ENCODE measurements at regions not wholly inside any gene's neighbourhood (a gene's known extent, or its start where the extent isn't known, plus 50 kb on each side); places are given as distances from the start of the nearest gene placed in this dataset.
"Not testable (repeated sequence)": the region's sequence is repeated elsewhere in the genome, so short reads cannot be mapped to it uniquely, and the experiment has no call there.

- H3K27me3 ChIP-seq (ENCODE audit: control insufficient read depth in 3 of 3, insufficient read depth in 3 of 3, low read length in 3 of 3); H3K36me3 ChIP-seq (ENCODE audit: control insufficient read depth in 3 of 3, insufficient read depth in 3 of 3, low read length in 3 of 3); H3K27ac ChIP-seq (ENCODE audit: low read depth, low read length); H3K4me1 ChIP-seq (ENCODE audit: control insufficient read depth in 3 of 3, insufficient read depth in 3 of 3, low read length in 3 of 3); H3K4me3 ChIP-seq (ENCODE audit: low read length in 3 of 3); H3K9me3 ChIP-seq (ENCODE audit: control insufficient read depth in 3 of 3, low read length in 3 of 3); H3K9ac ChIP-seq (ENCODE audit: low read depth in 1 of 3, low read length in 3 of 3): not testable (repeated sequence)
Observed at GRCh38 chr10:121382029-121382520, 216.2 kb downstream of the FGFR2 start.

DNA sequence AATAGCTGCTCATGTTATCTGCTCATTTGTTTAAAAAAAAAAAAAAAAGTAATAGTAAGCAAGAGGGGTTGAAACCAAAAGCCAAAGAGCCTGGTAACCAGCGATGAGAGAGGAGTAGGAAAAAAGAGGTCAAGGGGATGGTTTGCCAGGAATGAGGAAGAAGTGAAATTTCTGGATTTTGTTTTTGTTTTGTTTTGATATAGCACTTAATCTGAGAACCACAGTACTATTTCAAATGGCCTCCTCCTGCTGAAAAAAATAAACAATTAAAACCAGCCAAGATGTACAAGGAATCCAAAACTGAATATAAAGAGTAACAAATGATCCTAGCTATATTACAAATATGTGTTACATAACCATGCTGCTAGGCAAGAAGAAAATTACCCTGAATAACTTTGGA, 213.1 kb downstream of the FGFR2 start:
- Histone ChIP-seq H3K4me3 (ENCODE audit: low read length in 3 of 3) (no peak overlapping the region), H3K9me3 (ENCODE audit: control insufficient read depth in 3 of 3, low read length in 3 of 3) (no peaks in the 10 kb centered on the region), H3K36me3 (ENCODE audit: control insufficient read depth in 3 of 3, insufficient read depth in 3 of 3, low read length in 3 of 3) (no peaks in the 10 kb centered on the region), H3K4me1 (ENCODE audit: control insufficient read depth in 3 of 3, insufficient read depth in 3 of 3, low read length in 3 of 3) (no peaks in the 10 kb centered on the region), H3K27me3 (ENCODE audit: control insufficient read depth in 3 of 3, insufficient read depth in 3 of 3, low read length in 3 of 3) (no peaks in the 10 kb centered on the region), H3K27ac (ENCODE audit: low read depth, low read length) (no peak overlapping the region), H3K9ac (ENCODE audit: low read depth in 1 of 3, low read length in 3 of 3) (no peak overlapping the region)

GRCh38 chr10:121392657-121393056, 205.6 kb downstream of the FGFR2 start:
- no peak overlapping the region for H3K27ac ChIP-seq (ENCODE audit: low read depth, low read length)
- no peak overlapping the region for H3K9ac ChIP-seq (ENCODE audit: low read depth in 1 of 3, low read length in 3 of 3)
- no peaks in the 10 kb centered on the region for H3K4me1 ChIP-seq (ENCODE audit: control insufficient read depth in 3 of 3, insufficient read depth in 3 of 3, low read length in 3 of 3)
- peaks cover 0 to 3% (median 0%) of the 10 kb centered on the region in 3 donors for H3K9me3 ChIP-seq (ENCODE audit: control insufficient read depth in 3 of 3, low read length in 3 of 3)
- peaks cover 0 to 5% (median 0%) of the 10 kb centered on the region in 3 donors for H3K27me3 ChIP-seq (ENCODE audit: control insufficient read depth in 3 of 3, insufficient read depth in 3 of 3, low read length in 3 of 3)
- no peaks in the 10 kb centered on the region for H3K36me3 ChIP-seq (ENCODE audit: control insufficient read depth in 3 of 3, insufficient read depth in 3 of 3, low read length in 3 of 3)
- H3K4me3 ChIP-seq (ENCODE audit: low read length in 3 of 3): no peak overlapping the region

DNA sequence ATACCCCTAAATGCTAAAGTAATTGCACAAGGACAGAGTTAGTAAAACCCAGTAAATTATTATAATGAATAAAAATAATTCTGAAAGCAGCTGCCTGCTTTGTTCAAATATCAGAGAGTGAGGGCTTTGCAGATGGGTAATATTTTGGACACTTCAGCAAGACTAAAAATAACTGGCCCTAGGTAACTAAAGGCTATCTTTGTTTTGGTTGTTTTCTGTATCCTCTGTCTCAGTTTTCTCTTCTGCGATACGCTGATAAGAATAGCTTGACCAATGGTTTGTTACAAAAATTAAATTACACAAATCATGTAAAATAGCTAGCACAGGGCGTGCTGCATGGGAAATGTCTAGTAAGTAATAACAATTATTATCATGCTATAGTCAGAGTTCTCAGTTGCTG, 204.7 kb downstream of the FGFR2 start:
- Histone ChIP-seq H3K9me3 (ENCODE audit: control insufficient read depth in 3 of 3, low read length in 3 of 3) (peaks cover 0 to 3% (median 0%) of the 10 kb centered on the region in 3 donors), H3K4me3 (ENCODE audit: low read length in 3 of 3) (no peak overlapping the region), H3K36me3 (ENCODE audit: control insufficient read depth in 3 of 3, insufficient read depth in 3 of 3, low read length in 3 of 3) (no peaks in the 10 kb centered on the region), H3K9ac (ENCODE audit: low read depth in 1 of 3, low read length in 3 of 3) (no peak overlapping the region), H3K4me1 (ENCODE audit: control insufficient read depth in 3 of 3, insufficient read depth in 3 of 3, low read length in 3 of 3) (no peaks in the 10 kb centered on the region), H3K27me3 (ENCODE audit: control insufficient read depth in 3 of 3, insufficient read depth in 3 of 3, low read length in 3 of 3) (peaks cover 0 to 5% (median 0%) of the 10 kb centered on the region in 3 donors), H3K27ac (ENCODE audit: low read depth, low read length) (no peak overlapping the region)

DNA sequence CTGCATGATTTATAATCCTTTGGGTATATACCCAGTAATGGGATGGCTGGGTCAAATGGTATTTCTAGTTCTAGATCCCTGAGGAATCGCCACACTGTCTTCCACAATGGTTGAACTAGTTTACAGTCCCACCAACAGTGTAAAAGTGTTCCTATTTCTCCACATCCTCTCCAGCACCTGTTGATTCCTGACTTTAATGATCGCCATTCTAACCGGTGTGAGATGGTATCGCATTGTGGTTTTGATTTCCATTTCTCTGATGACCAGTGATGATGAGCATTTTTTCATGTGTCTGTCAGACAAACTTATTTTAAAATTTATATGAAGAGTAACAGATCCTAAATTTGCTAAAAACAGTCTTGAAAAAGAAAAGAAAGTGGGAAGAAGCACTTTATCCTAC, 197.7 kb downstream of the FGFR2 start:
- H3K27me3 ChIP-seq (ENCODE audit: control insufficient read depth in 3 of 3, insufficient read depth in 3 of 3, low read length in 3 of 3); H3K36me3 ChIP-seq (ENCODE audit: control insufficient read depth in 3 of 3, insufficient read depth in 3 of 3, low read length in 3 of 3); H3K4me1 ChIP-seq (ENCODE audit: control insufficient read depth in 3 of 3, insufficient read depth in 3 of 3, low read length in 3 of 3); H3K9me3 ChIP-seq (ENCODE audit: control insufficient read depth in 3 of 3, low read length in 3 of 3); H3K27ac ChIP-seq (ENCODE audit: low read depth, low read length); H3K9ac ChIP-seq (ENCODE audit: low read depth in 1 of 3, low read length in 3 of 3); H3K4me3 ChIP-seq (ENCODE audit: low read length in 3 of 3): not testable (repeated sequence)

GRCh38 chr10:121403527-121403926, 194.7 kb downstream of the FGFR2 start:
- Histone ChIP-seq H3K4me1 (ENCODE audit: control insufficient read depth in 3 of 3, insufficient read depth in 3 of 3, low read length in 3 of 3) (no peaks in the 10 kb centered on the region), H3K9ac (ENCODE audit: low read depth in 1 of 3, low read length in 3 of 3) (no peak overlapping the region), H3K9me3 (ENCODE audit: control insufficient read depth in 3 of 3, low read length in 3 of 3) (no peaks in the 10 kb centered on the region), H3K27ac (ENCODE audit: low read depth, low read length) (no peak overlapping the region), H3K4me3 (ENCODE audit: low read length in 3 of 3) (no peak overlapping the region), H3K36me3 (ENCODE audit: control insufficient read depth in 3 of 3, insufficient read depth in 3 of 3, low read length in 3 of 3) (no peaks in the 10 kb centered on the region), H3K27me3 (ENCODE audit: control insufficient read depth in 3 of 3, insufficient read depth in 3 of 3, low read length in 3 of 3) (no peaks in the 10 kb centered on the region)

GRCh38 chr10:121404611-121405010, 193.6 kb downstream of the FGFR2 start:
- no peaks in the 10 kb centered on the region for H3K4me1 ChIP-seq (ENCODE audit: control insufficient read depth in 3 of 3, insufficient read depth in 3 of 3, low read length in 3 of 3)
- no peak overlapping the region for H3K9ac ChIP-seq (ENCODE audit: low read depth in 1 of 3, low read length in 3 of 3)
- H3K9me3 ChIP-seq (ENCODE audit: control insufficient read depth in 3 of 3, low read length in 3 of 3): no peaks in the 10 kb centered on the region
- no peaks in the 10 kb centered on the region for H3K36me3 ChIP-seq (ENCODE audit: control insufficient read depth in 3 of 3, insufficient read depth in 3 of 3, low read length in 3 of 3)
- H3K27ac ChIP-seq (ENCODE audit: low read depth, low read length): no peak overlapping the region
- H3K27me3 ChIP-seq (ENCODE audit: control insufficient read depth in 3 of 3, insufficient read depth in 3 of 3, low read length in 3 of 3): no peaks in the 10 kb centered on the region
- H3K4me3 ChIP-seq (ENCODE audit: low read length in 3 of 3): no peak overlapping the region

DNA sequence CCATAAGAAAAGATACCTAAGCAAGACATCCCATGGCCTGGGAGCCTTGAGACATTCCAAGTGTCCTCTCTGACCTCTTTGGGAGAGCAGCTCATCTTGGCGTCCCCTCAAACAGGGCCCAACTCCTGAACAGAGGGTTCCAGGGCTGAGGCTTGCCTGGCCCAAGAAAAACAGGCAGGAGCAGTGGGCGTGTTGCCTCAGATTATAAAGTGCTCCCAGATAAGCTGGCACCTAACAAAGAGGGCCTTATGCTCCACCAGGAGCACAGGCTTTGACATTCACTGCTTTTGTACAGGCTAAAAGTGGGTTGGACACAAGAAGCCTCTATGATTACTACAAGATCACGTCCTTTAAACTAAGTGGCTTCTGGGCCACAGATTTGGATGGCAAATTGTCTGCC, 193.1 kb downstream of the FGFR2 start:
- Histone ChIP-seq H3K4me3 (ENCODE audit: low read length in 3 of 3) (no peak overlapping the region), H3K9me3 (ENCODE audit: control insufficient read depth in 3 of 3, low read length in 3 of 3) (no peaks in the 10 kb centered on the region), H3K27ac (ENCODE audit: low read depth, low read length) (no peak overlapping the region), H3K9ac (ENCODE audit: low read depth in 1 of 3, low read length in 3 of 3) (no peak overlapping the region), H3K4me1 (ENCODE audit: control insufficient read depth in 3 of 3, insufficient read depth in 3 of 3, low read length in 3 of 3) (no peaks in the 10 kb centered on the region), H3K36me3 (ENCODE audit: control insufficient read depth in 3 of 3, insufficient read depth in 3 of 3, low read length in 3 of 3) (no peaks in the 10 kb centered on the region), H3K27me3 (ENCODE audit: control insufficient read depth in 3 of 3, insufficient read depth in 3 of 3, low read length in 3 of 3) (no peaks in the 10 kb centered on the region)

DNA sequence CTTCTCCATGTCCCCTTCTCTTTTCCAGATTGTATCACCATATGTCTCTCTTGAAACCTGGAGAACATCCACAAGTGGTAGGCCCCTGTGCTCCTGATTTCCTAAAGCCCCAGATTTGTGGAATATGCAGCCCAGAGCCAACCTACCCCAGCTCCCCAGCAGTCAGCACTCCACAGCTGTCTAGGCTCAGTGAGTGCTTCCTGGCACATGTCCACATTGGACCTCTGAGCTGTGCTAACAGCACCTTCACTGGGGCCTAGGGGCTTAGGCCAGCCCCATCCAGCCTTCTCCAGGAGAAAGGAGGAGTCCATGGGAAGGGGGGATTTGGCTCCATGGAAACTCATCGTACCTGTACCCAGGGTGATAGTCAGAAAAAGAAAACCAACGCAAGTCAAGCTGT, 192.7 kb downstream of the FGFR2 start:
- no peak overlapping the region for H3K9ac ChIP-seq (ENCODE audit: low read depth in 1 of 3, low read length in 3 of 3)
- no peak overlapping the region for H3K4me3 ChIP-seq (ENCODE audit: low read length in 3 of 3)
- H3K27me3 ChIP-seq (ENCODE audit: control insufficient read depth in 3 of 3, insufficient read depth in 3 of 3, low read length in 3 of 3): no peaks in the 10 kb centered on the region
- H3K27ac ChIP-seq (ENCODE audit: low read depth, low read length): no peak overlapping the region
- no peaks in the 10 kb centered on the region for H3K9me3 ChIP-seq (ENCODE audit: control insufficient read depth in 3 of 3, low read length in 3 of 3)
- H3K36me3 ChIP-seq (ENCODE audit: control insufficient read depth in 3 of 3, insufficient read depth in 3 of 3, low read length in 3 of 3): no peaks in the 10 kb centered on the region
- no peaks in the 10 kb centered on the region for H3K4me1 ChIP-seq (ENCODE audit: control insufficient read depth in 3 of 3, insufficient read depth in 3 of 3, low read length in 3 of 3)

GRCh38 chr10:121405953-121406352, 192.3 kb downstream of the FGFR2 start:
- no peaks in the 10 kb centered on the region for H3K9me3 ChIP-seq (ENCODE audit: control insufficient read depth in 3 of 3, low read length in 3 of 3)
- H3K27me3 ChIP-seq (ENCODE audit: control insufficient read depth in 3 of 3, insufficient read depth in 3 of 3, low read length in 3 of 3): no peaks in the 10 kb centered on the region
- H3K9ac ChIP-seq (ENCODE audit: low read depth in 1 of 3, low read length in 3 of 3): no peak overlapping the region
- no peaks in the 10 kb centered on the region for H3K4me1 ChIP-seq (ENCODE audit: control insufficient read depth in 3 of 3, insufficient read depth in 3 of 3, low read length in 3 of 3)
- no peak overlapping the region for H3K4me3 ChIP-seq (ENCODE audit: low read length in 3 of 3)
- H3K27ac ChIP-seq (ENCODE audit: low read depth, low read length): no peak overlapping the region
- H3K36me3 ChIP-seq (ENCODE audit: control insufficient read depth in 3 of 3, insufficient read depth in 3 of 3, low read length in 3 of 3): no peaks in the 10 kb centered on the region

Measured in skeletal muscle tissue (tissue), 3 donors.